Stimulated activated CD4-positive, alpha-beta T cell treated with anti-CD3 and anti-CD28 coated beads, Interleukin-15, amount 100 ng/mL, for 48 hours (primary cell): ENCODE measurements at regions not wholly inside any gene's neighbourhood (a gene's known extent, or its start where the extent isn't known, plus 50 kb on each side); places are given as distances from the start of the nearest gene placed in this dataset.

Source experiments
- DNase-seq, 2 donors: peaks; one replicate each; pipeline ENCODE4 v3.0.0-alpha.2; 2020; ENCODE audit warnings: low read depth in 2 of 2

DNA sequence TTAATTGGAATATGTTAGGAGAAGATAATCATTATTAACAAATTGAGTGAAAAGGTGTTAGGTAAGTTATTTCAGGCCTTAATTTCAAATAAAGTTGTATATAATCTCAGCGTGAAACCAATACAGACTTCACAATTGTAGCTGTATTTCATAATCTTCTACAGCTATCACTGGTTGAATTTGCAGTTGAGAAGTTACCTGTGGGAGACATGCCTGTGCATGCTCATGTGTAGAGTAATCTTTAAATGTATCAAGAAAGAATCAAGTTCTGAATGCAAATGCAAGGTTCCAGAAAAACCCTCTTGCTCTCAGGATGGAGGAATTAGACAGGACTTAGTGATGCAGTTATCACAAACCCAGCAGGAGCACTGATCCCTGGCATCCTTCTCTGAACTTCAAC lies 938.4 kb upstream of the SLC10A2 start:
- DNase-seq: no peak

DNA sequence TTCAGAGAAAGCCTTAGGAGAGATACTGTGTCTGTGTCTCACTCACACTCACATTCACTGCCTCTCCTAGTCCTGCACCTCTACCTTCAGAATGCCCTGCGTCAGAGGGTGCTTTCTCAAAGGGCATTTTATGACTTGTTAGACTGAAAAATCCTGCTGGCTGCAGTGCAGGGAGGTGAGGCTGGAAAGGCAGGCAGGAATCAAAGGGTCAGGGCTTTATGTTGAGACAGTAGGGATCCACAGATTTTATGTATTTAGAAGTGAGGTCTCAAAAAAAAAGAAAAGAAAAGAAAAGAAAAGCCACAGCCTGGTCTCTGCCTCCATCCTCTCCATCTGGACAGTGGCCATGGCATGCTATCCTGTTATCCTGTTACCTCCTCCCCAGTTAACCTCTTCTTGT lies 936.0 kb upstream of the SLC10A2 start:
- DNase-seq: no peak

DNA sequence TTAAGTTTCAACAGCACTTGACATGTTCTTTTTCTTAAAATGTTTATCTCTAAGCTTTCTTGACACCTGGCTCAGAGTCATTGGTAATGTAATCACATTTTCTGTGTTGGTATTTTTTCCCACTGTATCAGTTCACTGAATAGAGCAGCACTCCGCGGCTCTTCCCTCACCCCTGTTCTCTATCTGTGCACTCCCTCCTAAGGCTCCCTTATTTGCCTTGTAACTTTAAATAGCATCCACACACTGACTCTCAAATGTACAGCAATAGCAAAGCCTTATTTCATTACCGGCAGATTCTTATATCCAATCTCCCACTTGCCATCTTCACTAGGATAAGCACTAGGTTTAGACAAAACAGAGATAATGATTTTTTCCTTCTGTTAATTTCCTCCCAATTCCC lies 935.5 kb upstream of the SLC10A2 start:
- DNase-seq: no peak

DNA sequence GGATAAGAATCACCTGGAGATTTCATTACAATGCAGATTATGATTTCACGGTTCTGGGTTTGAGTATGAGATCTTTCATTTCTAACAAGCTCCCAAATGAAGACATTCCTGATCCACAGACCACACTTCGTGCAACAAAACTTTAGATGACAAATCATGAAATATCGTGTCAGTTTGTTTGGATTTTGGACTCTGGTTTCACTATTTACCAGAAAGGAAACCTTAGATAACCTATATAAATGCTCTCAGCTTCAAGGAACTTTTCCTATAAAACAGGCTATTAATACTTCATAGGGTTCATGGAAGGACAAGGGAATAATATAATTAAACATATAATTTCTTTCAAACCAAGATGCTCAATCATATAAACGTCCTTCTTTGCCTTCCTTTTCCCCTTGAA lies 930.5 kb upstream of the SLC10A2 start:
- DNase-seq: no peak

DNA sequence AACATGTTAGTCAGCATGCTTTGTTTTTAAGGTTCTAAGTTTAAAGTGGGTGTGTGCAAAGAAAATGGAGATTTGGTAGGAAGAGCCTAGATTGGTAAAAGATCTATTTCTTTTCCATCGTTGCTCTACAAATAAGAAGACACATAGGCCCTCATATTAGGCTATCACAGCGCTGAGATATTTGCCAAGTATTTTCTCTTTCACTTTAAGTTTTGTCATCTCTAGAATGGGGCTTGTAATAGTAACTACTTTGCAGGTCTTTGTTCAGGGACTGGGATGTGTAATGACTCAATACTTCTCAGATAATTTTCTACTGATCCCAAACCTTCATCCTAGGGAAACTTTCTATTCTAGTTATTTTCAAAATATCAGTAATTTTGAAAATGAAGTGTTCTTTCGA lies 917.7 kb upstream of the SLC10A2 start:
- DNase-seq: no peak

DNA sequence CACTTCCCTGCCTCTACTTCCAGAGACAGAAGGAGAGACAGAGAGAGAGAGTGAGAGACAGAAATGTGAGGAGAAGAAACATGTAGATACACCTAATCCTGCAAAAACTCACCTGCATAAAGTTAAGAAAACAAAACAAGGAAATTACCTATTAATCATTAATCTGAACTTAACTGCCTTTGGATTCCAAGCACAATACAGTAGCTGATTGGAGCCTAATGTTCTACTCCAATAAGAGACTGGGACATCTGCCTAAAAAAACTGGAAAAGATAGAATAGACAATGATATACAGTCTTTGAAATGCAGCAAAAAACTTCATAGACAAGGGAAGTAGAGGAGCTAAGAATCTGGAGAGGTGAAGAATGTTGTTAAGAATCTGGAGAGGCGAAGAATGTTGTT lies 910.2 kb upstream of the SLC10A2 start:
- no peak for DNase-seq

DNA sequence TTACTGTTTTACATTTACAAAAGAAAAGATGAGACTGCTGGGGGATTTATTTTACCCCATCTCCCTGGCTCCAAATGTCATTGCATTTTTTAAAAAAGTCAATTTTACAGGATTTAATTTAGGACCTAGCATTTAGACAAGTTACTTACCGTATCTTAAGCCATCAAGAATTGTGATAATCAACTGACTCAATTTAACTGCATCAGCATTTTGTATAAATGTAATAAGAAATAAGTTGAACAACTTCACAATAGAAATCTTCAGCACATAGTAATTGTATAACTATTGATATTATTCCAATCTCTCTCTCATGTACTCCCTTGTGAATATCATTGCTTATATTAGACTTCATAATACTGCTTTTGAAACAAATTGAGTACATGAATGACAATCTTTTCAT lies 907.5 kb upstream of the SLC10A2 start:
- DNase-seq: no peak

DNA sequence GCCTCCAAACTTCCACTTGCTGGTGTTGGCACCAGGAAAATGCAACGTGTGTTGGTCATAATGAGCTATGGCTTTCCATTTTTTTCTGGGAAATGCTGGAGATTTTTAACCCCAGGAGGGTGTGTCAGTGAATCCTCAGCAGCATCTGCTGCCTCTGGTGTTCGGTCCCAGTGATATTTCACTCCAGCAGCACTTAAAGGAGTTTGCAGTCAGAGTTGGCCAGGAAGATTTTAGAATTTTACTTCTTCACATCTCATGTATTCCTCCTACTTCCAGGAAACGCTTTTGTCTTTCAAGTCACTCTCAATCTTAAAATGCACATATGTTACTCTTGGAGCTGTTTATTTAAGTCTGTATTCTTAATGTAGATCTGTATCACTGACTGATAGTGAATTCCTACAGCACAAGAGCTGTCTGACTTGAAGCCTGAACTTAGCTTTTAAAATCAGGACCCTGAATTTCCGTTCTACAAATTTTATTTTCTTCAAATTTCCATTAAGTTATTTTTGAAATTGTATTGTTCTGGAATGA lies 903.4 kb upstream of the SLC10A2 start:
- no peak for DNase-seq

DNA sequence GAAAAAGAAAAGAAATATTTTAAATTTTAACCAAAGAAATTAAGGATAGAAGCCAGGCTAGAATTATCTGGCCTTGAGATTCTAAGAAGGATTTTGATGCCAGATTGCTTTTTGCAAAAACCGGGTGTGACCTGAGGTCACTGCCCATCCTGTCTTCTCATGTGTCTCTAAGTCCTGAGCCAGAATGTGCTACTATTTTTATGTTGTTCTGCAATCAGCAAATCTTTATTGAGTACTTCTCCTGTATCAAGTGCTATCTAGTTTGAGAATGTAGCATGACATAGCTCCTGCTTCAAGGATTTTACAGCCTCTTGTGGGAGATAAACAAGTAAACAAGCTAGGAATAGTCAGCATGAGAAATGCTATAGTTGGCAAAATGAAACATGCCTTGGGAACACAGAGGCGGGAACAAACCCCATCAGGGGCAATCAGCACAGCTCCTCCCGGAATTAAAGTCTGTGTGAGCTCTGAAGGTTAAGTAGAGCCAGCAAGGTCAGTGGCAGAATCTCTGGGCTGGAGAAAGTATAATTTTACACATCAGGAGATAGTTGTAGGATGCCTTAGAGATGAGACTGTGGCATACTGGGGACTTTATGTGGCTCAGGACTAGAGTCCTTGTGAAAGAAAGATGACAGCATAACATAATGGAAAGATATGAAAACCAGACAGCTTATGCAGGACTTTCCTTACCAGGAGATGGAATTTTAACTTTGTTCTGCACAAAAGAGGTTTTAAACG lies 899.5 kb upstream of the SLC10A2 start:
- DNase-seq: no peak

DNA sequence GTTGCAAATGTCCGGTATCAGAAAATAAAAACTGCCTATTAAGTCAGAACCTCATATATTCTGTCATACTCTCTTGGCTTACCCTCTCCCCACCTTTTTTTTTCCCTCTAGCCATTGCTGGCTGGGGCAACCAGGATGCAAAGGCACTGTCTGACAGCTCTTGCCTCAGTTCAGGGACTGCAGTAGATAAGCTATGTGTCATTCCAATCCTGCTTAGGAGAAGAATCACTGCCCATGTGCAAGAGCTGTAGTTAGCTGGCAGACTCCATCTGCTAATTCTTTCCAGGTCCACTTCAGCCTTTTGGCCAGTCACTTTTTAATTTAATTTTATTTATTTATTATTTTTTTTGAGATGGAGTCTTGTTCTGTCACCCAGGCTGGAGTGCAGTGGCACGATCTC lies 895.6 kb upstream of the SLC10A2 start:
- DNase-seq: no peak

DNA sequence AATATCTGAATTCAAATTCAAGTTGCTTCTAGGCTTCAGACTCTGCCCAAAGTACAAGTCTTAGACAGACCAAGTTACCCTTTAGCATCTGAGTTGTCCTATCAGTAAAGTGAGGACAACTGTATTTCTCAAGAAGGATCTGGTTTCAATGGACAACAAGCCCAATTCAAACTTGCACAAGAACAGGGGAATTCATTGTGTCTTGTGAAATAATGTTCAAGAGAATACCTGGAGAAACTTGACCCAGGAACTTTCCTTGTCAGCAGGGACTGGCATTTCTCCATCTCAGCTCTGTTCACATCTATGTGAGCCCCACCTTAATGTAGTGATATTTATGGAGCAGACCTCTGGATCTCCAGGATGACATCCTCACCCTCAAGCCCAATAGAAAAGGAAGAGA lies 894.9 kb upstream of the SLC10A2 start:
- DNase-seq: no peak

DNA sequence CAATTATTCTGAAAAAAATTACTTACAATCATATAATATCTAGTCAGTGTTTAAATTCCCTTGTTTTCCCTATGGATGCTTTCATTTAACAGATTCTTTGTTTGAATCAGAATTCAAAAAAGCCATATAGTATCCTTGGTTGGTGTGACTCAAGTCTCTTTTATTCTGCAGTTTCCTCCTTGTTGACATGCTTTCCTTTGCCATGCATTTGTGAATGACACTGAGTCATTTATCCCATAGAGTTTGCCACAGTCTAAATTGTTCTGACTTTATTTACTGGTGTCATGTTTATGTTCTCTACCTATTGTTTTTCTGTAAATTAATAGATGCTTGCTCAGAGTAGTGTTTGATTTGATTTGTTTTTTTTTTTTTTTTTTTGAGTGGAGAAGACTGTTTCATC lies 893.8 kb upstream of the SLC10A2 start:
- DNase-seq: no peak

DNA sequence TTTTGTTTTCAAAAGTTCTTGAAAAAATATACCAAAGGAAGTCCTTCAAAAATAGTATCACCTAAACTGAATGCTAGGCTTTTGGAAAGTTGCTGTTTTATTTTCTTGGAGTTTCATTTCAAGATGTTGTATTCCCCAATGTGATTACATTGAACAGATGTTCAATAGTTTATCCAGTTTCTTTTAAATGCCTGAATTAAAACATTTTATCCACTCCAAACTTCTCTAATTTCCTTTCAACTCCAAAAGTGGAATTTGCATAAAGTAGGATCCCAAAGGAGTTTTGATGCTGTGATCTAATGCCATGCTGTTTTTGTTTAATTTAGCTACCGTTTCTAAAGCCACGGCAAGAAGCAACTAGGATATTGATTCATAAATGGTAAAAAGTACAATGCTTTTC lies 892.5 kb upstream of the SLC10A2 start:
- DNase-seq: no peak

DNA sequence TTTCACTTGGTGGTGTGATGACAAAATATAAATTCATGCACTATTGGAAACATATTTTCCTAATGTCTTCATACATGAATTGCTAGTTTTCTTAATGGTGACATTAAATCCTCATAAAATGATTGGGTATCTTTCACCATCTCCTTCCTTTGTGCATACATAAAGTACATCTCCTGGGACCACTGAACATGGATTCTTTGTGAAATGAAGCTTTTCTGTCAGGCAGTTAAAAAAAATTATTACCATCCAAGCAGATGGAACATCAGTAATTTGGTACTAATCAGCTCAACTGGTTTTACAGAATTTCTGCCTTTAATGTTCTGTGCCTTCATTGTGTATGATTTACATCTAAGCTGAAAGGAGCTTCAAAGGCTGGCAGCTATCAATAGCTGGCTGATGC lies 891.7 kb upstream of the SLC10A2 start:
- no peak for DNase-seq

DNA sequence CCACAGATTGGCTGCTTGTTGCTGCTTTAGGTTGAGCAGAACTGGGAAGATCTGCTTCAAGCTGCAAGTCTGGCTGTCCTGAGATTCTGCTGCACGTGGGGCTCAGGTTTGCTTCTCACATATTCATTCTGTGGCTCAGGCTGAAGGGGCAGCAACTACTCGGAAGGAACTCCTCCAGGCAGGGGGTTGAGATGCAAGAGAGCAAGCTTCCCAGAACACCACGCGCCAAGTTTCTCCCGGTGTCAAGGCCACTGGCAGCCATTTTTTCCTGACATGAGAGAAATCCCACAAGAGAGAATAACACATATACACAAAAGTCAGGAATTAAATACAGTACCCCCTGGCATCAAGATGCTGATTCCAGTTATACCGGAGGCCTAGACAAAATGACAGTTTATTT lies 887.6 kb upstream of the SLC10A2 start:
- no peak for DNase-seq

DNA sequence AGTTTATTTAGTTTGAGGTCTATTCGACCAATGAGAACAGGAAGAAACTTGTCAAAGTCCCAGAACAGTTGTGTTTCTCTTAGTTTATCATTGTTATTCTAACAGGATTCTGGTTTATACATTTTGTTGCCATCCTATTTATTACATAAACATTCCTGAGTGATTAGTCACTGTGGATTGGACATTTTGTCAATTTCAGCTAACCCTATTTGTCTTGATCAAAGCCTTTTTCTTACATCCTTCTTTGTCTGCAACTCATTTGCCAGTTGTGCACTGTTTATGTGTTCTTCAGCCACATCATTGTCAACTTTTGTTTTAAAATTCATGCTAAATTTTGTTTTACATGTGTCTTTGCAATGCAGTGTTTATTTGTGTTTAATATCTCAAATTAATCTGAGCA lies 886.0 kb upstream of the SLC10A2 start:
- DNase-seq: no peak

DNA sequence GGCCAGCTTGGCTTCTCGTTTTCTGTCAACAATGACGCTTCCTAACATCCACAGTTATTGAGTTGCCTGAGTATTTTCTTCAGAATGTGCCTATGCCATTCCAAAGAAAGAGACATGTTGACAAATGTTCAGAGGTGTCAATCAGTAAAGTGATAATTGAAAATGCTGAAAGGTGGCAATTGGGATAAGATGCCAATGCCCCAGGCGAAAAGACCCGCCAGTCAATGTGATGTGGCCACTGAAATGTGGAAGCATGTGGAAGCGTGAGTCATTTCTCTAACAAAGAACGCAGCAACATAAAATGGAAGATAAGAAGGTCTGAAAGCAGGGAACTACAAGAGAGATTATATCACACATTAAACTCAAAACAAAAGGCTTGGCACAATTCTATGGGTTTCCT lies 882.2 kb upstream of the SLC10A2 start:
- no peak for DNase-seq

DNA sequence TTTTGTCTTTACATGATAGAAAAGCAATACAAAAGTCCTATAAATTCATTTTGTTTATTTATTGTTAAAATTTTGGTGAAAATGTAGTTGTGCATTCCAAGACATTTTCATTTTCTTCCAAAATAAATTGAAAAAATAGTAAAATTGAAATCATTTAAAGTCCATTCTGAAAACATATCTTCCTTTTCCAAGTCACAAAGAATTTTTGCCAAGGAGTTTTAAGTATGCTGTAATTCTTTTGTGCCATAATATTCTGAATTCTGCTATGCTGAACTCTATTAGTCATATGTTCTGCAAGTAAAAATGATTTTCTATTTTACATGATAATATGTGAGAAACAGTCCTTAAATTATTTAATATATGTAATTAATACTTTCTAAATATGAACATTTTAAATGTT lies 879.6 kb upstream of the SLC10A2 start:
- DNase-seq: no peak

DNA sequence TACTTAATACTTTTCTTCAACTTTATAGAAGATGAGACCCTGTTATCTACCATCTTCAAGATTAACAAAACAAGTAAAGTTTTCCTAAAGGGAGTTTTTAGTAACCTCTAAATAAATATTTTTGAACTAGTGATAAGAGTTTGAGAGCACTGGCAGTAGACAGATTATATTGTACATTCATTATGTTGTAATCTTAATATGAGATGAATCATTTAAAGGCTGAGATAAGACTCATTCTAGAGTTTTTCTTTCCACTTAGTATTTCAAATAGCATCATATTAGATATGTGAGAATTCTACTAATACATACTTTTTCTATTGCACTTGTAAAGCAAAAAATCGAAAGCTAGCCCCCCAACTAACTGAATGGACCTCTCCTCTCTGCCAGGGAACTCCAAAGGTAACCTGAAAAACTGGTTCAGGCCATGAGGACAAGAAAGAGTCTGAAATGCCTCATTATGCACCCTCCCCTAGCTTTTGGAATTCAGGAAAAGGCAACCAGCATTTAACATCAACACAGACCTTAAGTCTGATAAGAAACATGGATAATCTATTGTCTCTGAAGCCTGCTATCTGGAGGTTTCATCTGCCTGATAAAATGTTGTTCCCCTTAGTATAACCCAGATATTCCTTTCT lies 875.4 kb upstream of the SLC10A2 start:
- no peak for DNase-seq

DNA sequence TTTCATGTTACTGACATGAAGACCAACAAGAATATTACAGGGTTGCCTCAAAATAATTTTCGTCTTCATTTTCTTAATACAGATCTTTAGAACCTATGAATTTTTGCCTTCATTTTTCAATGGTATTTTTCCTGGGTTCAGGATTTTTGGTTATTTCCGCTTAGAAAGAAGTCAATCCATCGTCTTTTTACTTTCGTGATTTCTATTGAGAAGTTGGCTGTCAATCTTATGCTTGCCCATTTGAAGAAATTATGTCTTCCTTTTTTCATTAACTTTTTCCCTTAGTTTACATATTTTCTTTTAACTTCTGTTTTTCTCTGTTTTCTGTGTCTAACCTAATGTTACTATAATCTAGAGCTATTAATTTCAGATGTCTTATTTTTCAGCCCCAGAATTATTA lies 868.9 kb upstream of the SLC10A2 start:
- DNase-seq: no peak

DNA sequence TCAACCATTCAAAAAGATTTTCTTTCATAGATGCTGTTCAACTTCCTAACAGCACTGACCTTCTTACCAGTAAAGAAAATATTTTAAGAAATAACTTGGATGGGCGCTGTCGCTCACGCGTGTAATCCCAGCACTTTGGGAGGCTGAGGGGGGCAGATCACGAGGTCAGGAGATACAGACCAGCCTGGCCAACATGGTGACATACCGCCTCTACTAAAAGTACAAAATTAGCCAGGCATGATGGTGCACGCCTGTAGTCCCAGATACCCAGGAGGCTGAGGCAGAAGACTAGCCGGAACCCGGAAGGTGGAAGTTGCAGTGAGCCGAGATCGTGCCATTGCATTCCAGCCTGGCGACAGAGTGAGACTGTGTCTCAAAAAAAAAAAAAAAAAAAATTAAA lies 865.7 kb upstream of the SLC10A2 start:
- no peak for DNase-seq

DNA sequence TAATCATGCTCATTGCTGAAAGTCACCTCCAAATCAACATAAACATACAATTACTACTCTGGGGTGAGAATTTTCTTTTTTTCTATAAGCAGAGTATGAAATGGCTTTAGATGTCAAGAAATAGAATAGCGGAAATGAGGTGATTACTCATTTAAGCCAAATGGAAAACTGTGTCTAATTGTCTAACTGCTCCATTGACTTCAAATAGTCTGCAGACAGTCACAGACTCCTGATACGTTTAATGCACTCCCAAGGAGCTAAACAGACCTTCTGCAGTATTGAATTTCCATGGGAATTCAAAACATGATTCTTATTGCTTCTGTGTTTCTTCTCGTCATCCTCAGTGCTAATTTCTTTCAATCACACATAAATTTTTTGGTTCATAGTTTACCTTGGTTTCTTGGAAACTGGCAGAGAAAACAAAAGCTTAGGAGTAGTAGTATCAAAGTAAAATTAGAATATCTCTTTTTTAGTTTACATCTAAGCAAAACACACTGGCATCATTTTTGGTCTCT lies 865.2 kb upstream of the SLC10A2 start:
- no peak for DNase-seq

DNA sequence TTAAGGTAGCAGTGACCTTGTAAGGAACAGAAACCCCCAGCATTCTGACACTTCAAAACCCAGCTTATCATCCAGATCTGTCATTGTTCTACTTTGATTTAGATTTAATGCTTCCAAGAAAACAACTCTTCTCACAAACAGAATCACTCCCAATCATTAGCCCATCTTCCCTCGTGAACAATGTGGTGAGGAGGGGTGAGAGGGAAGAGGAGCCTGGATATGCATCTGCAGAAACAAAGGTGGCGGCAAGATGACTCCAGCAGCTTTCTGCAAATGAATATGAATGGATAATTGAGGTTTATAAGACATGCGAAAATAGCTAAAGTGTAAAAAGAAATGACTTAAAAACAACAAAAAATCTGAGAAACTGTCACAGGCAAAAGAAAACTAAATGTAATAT lies 859.9 kb upstream of the SLC10A2 start:
- DNase-seq: no peak
